ENCODE measurements at regions not wholly inside any gene's neighbourhood (a gene's known extent, or its start where the extent isn't known, plus 50 kb on each side); places are given as distances from the start of the nearest gene placed in this dataset.

- TF ChIP-seq, protein P1, sequence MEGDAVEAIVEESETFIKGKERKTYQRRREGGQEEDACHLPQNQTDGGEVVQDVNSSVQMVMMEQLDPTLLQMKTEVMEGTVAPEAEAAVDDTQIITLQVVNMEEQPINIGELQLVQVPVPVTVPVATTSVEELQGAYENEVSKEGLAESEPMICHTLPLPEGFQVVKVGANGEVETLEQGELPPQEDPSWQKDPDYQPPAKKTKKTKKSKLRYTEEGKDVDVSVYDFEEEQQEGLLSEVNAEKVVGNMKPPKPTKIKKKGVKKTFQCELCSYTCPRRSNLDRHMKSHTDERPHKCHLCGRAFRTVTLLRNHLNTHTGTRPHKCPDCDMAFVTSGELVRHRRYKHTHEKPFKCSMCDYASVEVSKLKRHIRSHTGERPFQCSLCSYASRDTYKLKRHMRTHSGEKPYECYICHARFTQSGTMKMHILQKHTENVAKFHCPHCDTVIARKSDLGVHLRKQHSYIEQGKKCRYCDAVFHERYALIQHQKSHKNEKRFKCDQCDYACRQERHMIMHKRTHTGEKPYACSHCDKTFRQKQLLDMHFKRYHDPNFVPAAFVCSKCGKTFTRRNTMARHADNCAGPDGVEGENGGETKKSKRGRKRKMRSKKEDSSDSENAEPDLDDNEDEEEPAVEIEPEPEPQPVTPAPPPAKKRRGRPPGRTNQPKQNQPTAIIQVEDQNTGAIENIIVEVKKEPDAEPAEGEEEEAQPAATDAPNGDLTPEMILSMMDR (IDR thresholded peaks at IDR 0.05; ENCODE audit: extremely low read depth in 1 of 2, insufficient read depth in 1 of 2, low read depth in 1 of 2, low read length in 2 of 2), result no peak
- no peak for TF ChIP-seq JUN (IDR thresholded peaks at IDR 0.05; ENCODE audit: borderline replicate concordance, insufficient read depth, insufficient read length, low read depth)
- no peak for TF ChIP-seq FOS (IDR thresholded peaks at IDR 0.05; ENCODE audit: borderline replicate concordance, insufficient read depth, low read length)
- no peak for TF ChIP-seq POLR2AphosphoS5 (IDR thresholded peaks at IDR 0.05; ENCODE audit: insufficient read depth, low read depth, low read length)
- no peak for TF ChIP-seq POLR2A (IDR thresholded peaks at IDR 0.05; ENCODE audit: low read depth, low read length)
- TF ChIP-seq EZH2 (IDR thresholded peaks at IDR 0.05; ENCODE audit: borderline replicate concordance, low read depth, low read length, severe bottlenecking), result no peak
Measured at GRCh38 chr11:71173709-71174108, 78.7 kb downstream of the SHANK2 start.

Data from endothelial cell of umbilical vein (primary cell).